ENCODE measurements at regions not wholly inside any gene's neighbourhood (a gene's known extent, or its start where the extent isn't known, plus 50 kb on each side); places are given as distances from the start of the nearest gene placed in this dataset.

GRCh38 chr18:45384137-45384961 is 230.9 kb upstream of the SLC14A2 start:
- peak; percentile 72 for TF ChIP-seq CTCF (IDR thresholded peaks at IDR 0.05; ENCODE audit: insufficient read depth, low read length, poor library complexity, severe bottlenecking)
- Histone ChIP-seq H3K4me3 (replicated peaks; ENCODE audit: low read depth, low read length) (no peak overlapping the region), H3K36me3 (ENCODE audit: control insufficient read depth, insufficient read depth, low read length) (no peaks in the 10 kb centered on the region), H3K27me3 (replicated peaks; ENCODE audit: control insufficient read depth, insufficient read depth, low read length) (no peaks in the 10 kb centered on the region; the same call in 1 of the 2 replicates)
- DNase-seq (ENCODE audit: extremely low read depth, insufficient read length) = peak; percentile 15

GRCh38 chr18:45384962-45385315 is 230.3 kb upstream of the SLC14A2 start:
- no peaks in the 10 kb centered on the region for H3K36me3 ChIP-seq (ENCODE audit: control insufficient read depth, insufficient read depth, low read length)
- H3K4me3 ChIP-seq (replicated peaks; ENCODE audit: low read depth, low read length) = no peak overlapping the region
- no peaks in the 10 kb centered on the region; the same call in 1 of the 2 replicates for H3K27me3 ChIP-seq (replicated peaks; ENCODE audit: control insufficient read depth, insufficient read depth, low read length)
- no peak for TF ChIP-seq CTCF (IDR thresholded peaks at IDR 0.05; ENCODE audit: insufficient read depth, low read length, poor library complexity, severe bottlenecking)
- DNase-seq (ENCODE audit: extremely low read depth, insufficient read length) = no peak

GRCh38 chr18:45386041-45386655 is 229.1 kb upstream of the SLC14A2 start:
- Histone ChIP-seq H3K4me3 (replicated peaks; ENCODE audit: low read depth, low read length) (no peak overlapping the region), H3K36me3 (ENCODE audit: control insufficient read depth, insufficient read depth, low read length) (no peaks in the 10 kb centered on the region), H3K27me3 (replicated peaks; ENCODE audit: control insufficient read depth, insufficient read depth, low read length) (no peaks in the 10 kb centered on the region; the same call in 1 of the 2 replicates)
- DNase-seq (ENCODE audit: extremely low read depth, insufficient read length) = no peak
- TF ChIP-seq CTCF (IDR thresholded peaks at IDR 0.05; ENCODE audit: insufficient read depth, low read length, poor library complexity, severe bottlenecking) = peak; percentile 53

- no peak for TF ChIP-seq CTCF (IDR thresholded peaks at IDR 0.05; ENCODE audit: insufficient read depth, low read length, poor library complexity, severe bottlenecking)
- H3K27me3 ChIP-seq (replicated peaks; ENCODE audit: control insufficient read depth, insufficient read depth, low read length) = no peaks in the 10 kb centered on the region; the same call in 1 of the 2 replicates
- H3K36me3 ChIP-seq (ENCODE audit: control insufficient read depth, insufficient read depth, low read length) = no peaks in the 10 kb centered on the region
- no peak overlapping the region for H3K4me3 ChIP-seq (replicated peaks; ENCODE audit: low read depth, low read length)
- DNase-seq (ENCODE audit: extremely low read depth, insufficient read length) = no peak
Observed at GRCh38 chr18:45387229-45387628, 228.0 kb upstream of the SLC14A2 start.

- Histone ChIP-seq H3K27me3 (replicated peaks; ENCODE audit: control insufficient read depth, insufficient read depth, low read length) (no peaks in the 10 kb centered on the region), H3K36me3 (ENCODE audit: control insufficient read depth, insufficient read depth, low read length) (no peaks in the 10 kb centered on the region), H3K4me3 (replicated peaks; ENCODE audit: low read depth, low read length) (no peak overlapping the region)
- DNase-seq (ENCODE audit: extremely low read depth, insufficient read length) = no peak
- no peak for TF ChIP-seq CTCF (IDR thresholded peaks at IDR 0.05; ENCODE audit: insufficient read depth, low read length, poor library complexity, severe bottlenecking)
Observed at GRCh38 chr18:45398448-45398847, 216.8 kb upstream of the SLC14A2 start.

Data from GM06990 (cell line).